GM12872 (cell line): ENCODE measurements at regions not wholly inside any gene's neighbourhood (a gene's known extent, or its start where the extent isn't known, plus 50 kb on each side); places are given as distances from the start of the nearest gene placed in this dataset.

Experiments
- TF ChIP-seq, protein P1 (sequence below): IDR thresholded peaks from 3 replicates; pipeline ENCODE4 v1.5.1; 2011; ENCODE audit warnings: low read depth, mild to moderate bottlenecking, low read length, moderate library complexity; ENCODE audit not compliant: insufficient read depth

DNA sequence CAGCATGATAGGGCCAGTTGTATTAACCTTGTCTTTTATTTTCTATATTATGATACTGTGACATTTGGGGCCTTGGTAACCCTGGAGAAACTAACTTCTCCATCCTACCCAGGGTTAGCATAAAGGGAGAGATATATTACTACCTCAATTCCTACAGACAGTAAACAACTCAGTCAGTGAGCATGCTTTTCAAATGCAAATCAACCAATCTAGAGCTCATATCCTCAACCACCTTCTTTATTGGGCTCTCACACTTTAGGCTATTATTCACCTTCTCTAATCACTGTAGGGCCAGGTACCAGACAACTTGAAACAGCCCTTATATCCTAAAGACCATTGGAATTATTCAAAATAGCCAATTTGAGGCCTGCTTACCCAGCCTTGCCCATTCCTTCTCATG lies 477.6 kb downstream of the PTPRC start:
- TF ChIP-seq, protein P1, sequence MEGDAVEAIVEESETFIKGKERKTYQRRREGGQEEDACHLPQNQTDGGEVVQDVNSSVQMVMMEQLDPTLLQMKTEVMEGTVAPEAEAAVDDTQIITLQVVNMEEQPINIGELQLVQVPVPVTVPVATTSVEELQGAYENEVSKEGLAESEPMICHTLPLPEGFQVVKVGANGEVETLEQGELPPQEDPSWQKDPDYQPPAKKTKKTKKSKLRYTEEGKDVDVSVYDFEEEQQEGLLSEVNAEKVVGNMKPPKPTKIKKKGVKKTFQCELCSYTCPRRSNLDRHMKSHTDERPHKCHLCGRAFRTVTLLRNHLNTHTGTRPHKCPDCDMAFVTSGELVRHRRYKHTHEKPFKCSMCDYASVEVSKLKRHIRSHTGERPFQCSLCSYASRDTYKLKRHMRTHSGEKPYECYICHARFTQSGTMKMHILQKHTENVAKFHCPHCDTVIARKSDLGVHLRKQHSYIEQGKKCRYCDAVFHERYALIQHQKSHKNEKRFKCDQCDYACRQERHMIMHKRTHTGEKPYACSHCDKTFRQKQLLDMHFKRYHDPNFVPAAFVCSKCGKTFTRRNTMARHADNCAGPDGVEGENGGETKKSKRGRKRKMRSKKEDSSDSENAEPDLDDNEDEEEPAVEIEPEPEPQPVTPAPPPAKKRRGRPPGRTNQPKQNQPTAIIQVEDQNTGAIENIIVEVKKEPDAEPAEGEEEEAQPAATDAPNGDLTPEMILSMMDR = no peak

DNA sequence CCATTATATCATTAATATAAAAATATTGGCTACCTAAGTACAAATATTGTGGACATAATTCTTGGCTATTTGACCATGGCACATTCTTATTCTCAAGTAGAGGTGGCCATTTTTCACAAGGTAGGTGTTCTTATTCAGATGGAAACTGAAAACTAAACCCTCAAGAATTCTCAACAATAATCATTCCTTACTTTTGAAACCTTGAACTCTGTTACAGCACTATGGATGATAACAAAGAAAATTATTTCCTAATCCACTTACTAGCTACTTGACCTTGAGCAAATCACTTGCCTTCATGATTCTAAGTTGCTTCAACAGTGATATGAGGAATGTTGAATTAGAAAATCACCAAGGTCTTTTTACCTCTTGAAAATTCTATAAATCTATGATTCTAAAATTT lies 482.2 kb downstream of the PTPRC start:
- TF ChIP-seq, protein P1 = no peak

DNA sequence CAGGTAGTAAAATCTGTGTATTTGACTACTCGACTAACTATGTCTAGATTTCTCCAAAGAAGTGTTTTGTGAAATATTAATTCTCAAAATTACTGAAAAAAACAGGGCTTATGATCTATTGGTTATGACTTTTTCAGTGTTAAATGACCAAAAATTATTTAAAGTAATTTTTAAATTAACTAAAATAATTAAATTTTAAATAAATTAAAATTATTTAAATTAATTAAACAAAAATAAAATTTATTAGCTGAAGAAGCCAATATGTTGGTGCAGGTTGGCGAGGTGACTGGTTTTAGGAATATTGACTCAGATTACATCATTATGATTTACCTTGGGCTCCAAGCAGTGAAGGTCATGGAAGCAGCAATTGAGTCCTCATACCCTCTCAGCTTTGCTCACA lies 483.2 kb downstream of the PTPRC start:
- TF ChIP-seq, protein P1 = no peak

DNA sequence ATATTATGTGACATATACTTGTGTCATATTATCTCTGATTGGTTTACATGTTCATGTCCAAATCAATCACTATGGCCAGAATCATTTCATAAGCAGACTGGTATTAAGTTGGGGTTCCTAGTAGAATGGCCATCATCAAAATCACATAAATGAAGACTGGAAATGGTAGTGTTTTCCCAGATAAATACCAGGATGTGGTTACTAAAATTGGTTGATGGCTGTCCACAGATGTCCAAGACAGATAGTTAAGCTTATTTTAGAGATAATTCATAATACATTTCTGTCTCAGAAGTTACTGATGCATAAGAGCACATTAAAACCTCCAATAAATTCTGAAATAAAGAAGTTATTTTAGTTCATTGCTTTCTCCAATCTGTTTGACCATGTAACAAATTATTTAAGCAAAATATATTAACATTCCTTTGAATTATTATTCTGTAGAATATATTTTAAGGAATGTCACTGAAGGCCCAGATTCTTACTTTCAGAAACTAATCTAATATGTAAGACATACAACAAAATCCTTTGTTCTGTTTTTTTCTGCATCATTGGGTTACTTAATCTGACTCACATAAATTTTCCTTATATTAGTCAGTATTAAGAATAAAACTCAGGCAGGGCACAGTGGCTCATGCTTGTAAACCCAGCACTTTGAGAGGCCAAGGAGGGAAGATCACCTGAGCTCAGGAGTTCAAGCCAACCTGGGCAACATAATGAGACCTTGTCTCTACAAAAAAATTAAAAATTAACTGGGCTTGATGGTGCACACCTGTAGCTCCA lies 483.9 kb downstream of the PTPRC start:
- TF ChIP-seq, protein P1 = no peak

DNA sequence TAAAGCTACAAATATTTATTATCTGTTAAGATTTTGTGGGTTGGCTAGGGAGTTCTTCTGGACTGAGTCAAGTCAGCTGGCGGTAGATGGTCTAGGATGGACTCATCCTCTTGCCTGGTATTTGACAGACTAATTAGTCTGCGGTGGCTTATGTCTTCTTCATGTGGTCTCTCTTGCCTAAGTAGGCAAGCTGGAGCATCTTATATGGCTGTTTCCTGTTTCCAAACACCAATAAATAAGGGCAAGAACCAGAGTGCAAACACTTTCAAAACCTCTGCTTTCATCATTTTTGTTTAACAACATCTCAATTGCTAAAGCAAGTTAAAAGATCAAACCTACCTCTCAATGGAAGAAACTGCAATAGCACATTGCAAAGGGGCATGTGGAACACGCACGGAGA lies 484.8 kb downstream of the PTPRC start:
- TF ChIP-seq, protein P1 = no peak

DNA sequence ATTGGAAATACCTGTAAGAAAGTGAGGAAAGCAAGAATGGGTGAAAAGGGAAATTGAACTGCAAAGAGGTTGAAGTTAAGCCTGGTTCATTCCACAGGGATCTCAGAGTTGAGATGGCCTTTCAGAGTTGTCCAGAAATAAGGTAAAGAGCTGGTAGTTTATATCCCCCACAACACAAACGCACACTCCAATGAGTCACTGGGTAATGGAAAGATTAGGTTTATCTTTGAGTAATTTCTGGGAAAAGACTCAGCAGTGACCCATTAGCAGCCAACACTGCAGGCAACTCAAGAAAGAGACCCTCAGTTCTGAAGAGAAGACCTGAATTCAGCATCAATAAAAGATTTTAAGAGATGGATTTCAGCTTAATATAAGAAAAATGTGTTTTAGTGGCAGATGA lies 485.5 kb downstream of the PTPRC start:
- TF ChIP-seq, protein P1 = no peak

DNA sequence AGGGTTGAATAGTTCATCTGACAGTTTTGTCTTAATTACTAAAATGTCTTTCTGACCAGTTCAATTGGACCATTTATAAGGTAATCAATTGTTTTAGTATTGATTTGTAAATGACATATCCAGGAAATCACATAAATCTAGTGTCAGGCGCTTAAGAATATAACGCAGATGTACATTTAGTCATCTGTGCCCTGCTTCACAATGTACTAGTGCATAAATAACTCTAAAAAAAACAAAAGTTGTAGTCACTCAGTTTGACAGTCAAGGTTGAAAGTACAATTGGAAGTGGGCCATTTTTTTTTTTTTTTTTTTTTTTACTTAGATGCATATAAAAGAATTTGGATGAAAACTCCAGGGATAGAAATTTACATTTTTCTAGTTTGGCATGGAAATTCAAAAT lies 490.4 kb downstream of the PTPRC start:
- TF ChIP-seq, protein P1 = no peak
